Panc1 (cell line): ENCODE measurements at regions not wholly inside any gene's neighbourhood (a gene's known extent, or its start where the extent isn't known, plus 50 kb on each side); places are given as distances from the start of the nearest gene placed in this dataset.

Experiments used
- ATAC-seq: fragments of 200-7000 bp; cut with Tn5 transposase; 2 replicates; pipeline ENCODE4 v1.9.1; 2020; ENCODE audit warnings: mild to moderate bottlenecking, moderate library complexity
- BruUV-seq: library from RNA; stranded (reverse); fragments of 400-500 nt; replicated peaks from 2 replicates; lab custom pipeline; 2021; lab: Mats Ljungman, UMichigan
- CTCF ChIA-PET: fragments of 300-600 bp; sonication (Branson Sonifier 250); formaldehyde crosslinking; loops from one replicate; lab custom pipeline; 2022; ENCODE audit warnings: antibody characterized with exemption; lab: Charles Lee
- POLR2A ChIA-PET: fragments of 300-600 bp; sonication (Branson Sonifier 250); formaldehyde crosslinking; loops from one replicate; lab custom pipeline; 2022; ENCODE audit warnings: antibody characterized with exemption; lab: Charles Lee
- DNase-seq: peaks from one replicate; pipeline ENCODE4 v3.0.0-alpha.2; 2010; ENCODE audit warnings: low read depth, low spot score
- H3K27ac ChIP-seq: 2 replicates; pipeline ENCODE4 v1.5.1; 2011; ENCODE audit warnings: mild to moderate bottlenecking, low read length, inconsistent platforms
- H3K27me3 ChIP-seq: fragments of 200-500 bp; sonication (Bioruptor generic); 2 replicates; pipeline ENCODE4 v1.6.0; 2014; ENCODE audit warnings: low read length, inconsistent platforms; ENCODE audit not compliant: control insufficient read depth, insufficient read depth
- H3K36me3 ChIP-seq: fragments of 200-500 bp; sonication (Bioruptor generic); 2 replicates; pipeline ENCODE4 v1.5.1; 2014; ENCODE audit warnings: inconsistent platforms, mild to moderate bottlenecking, low read length, moderate library complexity; ENCODE audit not compliant: control insufficient read depth, insufficient read depth
- H3K4me1 ChIP-seq: 2 replicates; pipeline ENCODE4 v1.5.1; 2011; ENCODE audit warnings: inconsistent platforms, mild to moderate bottlenecking, low read length, moderate library complexity; ENCODE audit not compliant: control insufficient read depth, insufficient read depth
- H3K4me3 ChIP-seq, 2 experiments: 2 replicates each; pipeline ENCODE4 v1.5.1; 2011 to 2012; ENCODE audit warnings: low read depth in 2 of 2, low read length in 2 of 2, mild to moderate bottlenecking in 2 of 2, inconsistent platforms in 1 of 2, moderate library complexity in 1 of 2
- H3K9me3 ChIP-seq: fragments of 200-500 bp; sonication (Bioruptor generic); 2 replicates; pipeline ENCODE4 v1.5.1; 2014; ENCODE audit warnings: low read depth, mild to moderate bottlenecking, inconsistent platforms, low read length, moderate library complexity; ENCODE audit not compliant: control insufficient read depth, insufficient read depth
- POLR2AphosphoS5 ChIP-seq: IDR thresholded peaks from 2 replicates; pipeline ENCODE4 v1.6.1; 2012; ENCODE audit warnings: mild to moderate bottlenecking, low read depth, low read length, moderate library complexity
- REST ChIP-seq, 2 experiments: IDR thresholded peaks; 2 replicates each; pipeline ENCODE4 v1.6.1; 2011 to 2012; ENCODE audit warnings: low read depth in 2 of 2, control low read depth in 1 of 2, low read length in 1 of 2, mild to moderate bottlenecking in 1 of 2, moderate library complexity in 1 of 2; ENCODE audit not compliant: insufficient read depth in 1 of 2
- SIN3A ChIP-seq: IDR thresholded peaks from 2 replicates; pipeline ENCODE4 v1.6.1; 2012; ENCODE audit warnings: low read depth, mild to moderate bottlenecking, low read length, moderate library complexity, borderline replicate concordance; ENCODE audit not compliant: insufficient read depth
- TCF7L2 ChIP-seq: IDR thresholded peaks from 2 replicates; pipeline ENCODE4 v1.6.1; 2011; ENCODE audit warnings: mild to moderate bottlenecking, low read depth, low read length, inconsistent platforms
- in situ Hi-C: cut with HindIII; loops from 2 replicates; pipeline ENCODE4 v1.10.0; 2016; ENCODE audit warnings: low sequenced_read_pairs, low pct_unique_long_range_greater_than_20kb
- intact Hi-C: fragments of 100-400 bp; cut with micrococcal nuclease; formaldehyde crosslinking; loops from one replicate; pipeline ENCODE4 v1.10.0; 2022; ENCODE audit not compliant: unreplicated experiment
- TF ChIP-seq, protein P1 (sequence below): fragments of 450-650 bp; IDR thresholded peaks from 2 replicates; pipeline ENCODE4 v1.5.1; 2017; ENCODE audit warnings: mild to moderate bottlenecking

DNA sequence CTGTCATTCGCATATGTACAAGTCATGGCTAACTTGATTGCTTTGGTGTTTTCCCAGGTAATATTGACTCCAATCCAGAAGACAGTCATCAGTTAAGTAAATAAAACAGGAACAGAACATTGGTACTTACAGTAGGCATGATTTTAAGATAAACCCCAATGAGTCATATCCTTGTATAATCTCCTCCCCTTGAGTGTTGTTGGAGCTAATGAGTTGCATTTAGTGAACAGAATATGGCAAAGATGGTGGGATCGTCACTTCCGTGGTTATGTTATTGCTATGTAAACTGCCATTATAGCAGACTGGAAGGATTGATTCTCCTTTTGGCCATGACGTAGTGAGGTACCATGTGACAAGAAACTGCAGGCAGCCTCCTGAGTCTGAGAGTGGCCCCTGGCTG, 102.2 kb downstream of the TMX1 start:
- peak; percentile 18 for DNase-seq
- Histone ChIP-seq H3K4me1 (no peaks in the 10 kb centered on the region), H3K36me3 (no peaks in the 10 kb centered on the region), H3K27me3 (no peaks in the 10 kb centered on the region), H3K9me3 (no peaks in the 10 kb centered on the region), H3K4me3 (no peak overlapping the region), H3K27ac (no peak overlapping the region)
- TF ChIP-seq SIN3A = no peak
- TF ChIP-seq, protein P1, sequence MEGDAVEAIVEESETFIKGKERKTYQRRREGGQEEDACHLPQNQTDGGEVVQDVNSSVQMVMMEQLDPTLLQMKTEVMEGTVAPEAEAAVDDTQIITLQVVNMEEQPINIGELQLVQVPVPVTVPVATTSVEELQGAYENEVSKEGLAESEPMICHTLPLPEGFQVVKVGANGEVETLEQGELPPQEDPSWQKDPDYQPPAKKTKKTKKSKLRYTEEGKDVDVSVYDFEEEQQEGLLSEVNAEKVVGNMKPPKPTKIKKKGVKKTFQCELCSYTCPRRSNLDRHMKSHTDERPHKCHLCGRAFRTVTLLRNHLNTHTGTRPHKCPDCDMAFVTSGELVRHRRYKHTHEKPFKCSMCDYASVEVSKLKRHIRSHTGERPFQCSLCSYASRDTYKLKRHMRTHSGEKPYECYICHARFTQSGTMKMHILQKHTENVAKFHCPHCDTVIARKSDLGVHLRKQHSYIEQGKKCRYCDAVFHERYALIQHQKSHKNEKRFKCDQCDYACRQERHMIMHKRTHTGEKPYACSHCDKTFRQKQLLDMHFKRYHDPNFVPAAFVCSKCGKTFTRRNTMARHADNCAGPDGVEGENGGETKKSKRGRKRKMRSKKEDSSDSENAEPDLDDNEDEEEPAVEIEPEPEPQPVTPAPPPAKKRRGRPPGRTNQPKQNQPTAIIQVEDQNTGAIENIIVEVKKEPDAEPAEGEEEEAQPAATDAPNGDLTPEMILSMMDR = no peak
- no peak for TF ChIP-seq TCF7L2
- TF ChIP-seq REST (IDR thresholded peaks at IDR 0.05; ENCODE audit: insufficient read depth in 1 of 2, low read depth in 2 of 2, low read length in 1 of 2) = no peak
- no peak for TF ChIP-seq POLR2AphosphoS5
- ATAC-seq = no peak
- CTCF ChIA-PET = no interaction called here
- in situ Hi-C loops = no loop called here
- POLR2A ChIA-PET = no interaction called here
- intact Hi-C loops = no loop called here
- BruUV-seq = no TSS peak

GRCh38 chr14:51351997-51352396, 112.0 kb downstream of the TMX1 start:
- Histone ChIP-seq H3K4me3 (no peak overlapping the region), H3K9me3 (no peaks in the 10 kb centered on the region), H3K27me3 (no peaks in the 10 kb centered on the region), H3K27ac (no peak overlapping the region), H3K4me1 (no peaks in the 10 kb centered on the region), H3K36me3 (no peaks in the 10 kb centered on the region)
- POLR2A ChIA-PET = no interaction called here
- in situ Hi-C loops (no loop called here), intact Hi-C loops (no loop called here)
- DNase-seq (no peak), ATAC-seq (no peak)
- CTCF ChIA-PET = no interaction called here
- TF ChIP-seq POLR2AphosphoS5 (no peak), SIN3A (no peak), TCF7L2 (no peak), REST (IDR thresholded peaks at IDR 0.05; ENCODE audit: insufficient read depth in 1 of 2, low read depth in 2 of 2, low read length in 1 of 2) (no peak)
- TF ChIP-seq, protein P1 = no peak
- no TSS peak for BruUV-seq
